Brain microvascular endothelial cell (primary cell): ENCODE measurements at regions not wholly inside any gene's neighbourhood (a gene's known extent, or its start where the extent isn't known, plus 50 kb on each side); places are given as distances from the start of the nearest gene placed in this dataset.

ENCODE experiments used
- DNase-seq: peaks from one replicate; pipeline ENCODE4 v3.0.0-alpha.2; 2020
- H3K27ac ChIP-seq: fragments of 250-450 bp; sonication (Bioruptor Pico); 2 replicates; pipeline ENCODE4 v1.5.1; 2020; ENCODE audit warnings: mild to moderate bottlenecking, moderate library complexity
- H3K27me3 ChIP-seq: fragments of 250-450 bp; sonication (Bioruptor Pico); replicated peaks from 2 replicates; pipeline ENCODE4 v1.5.1; 2020; ENCODE audit warnings: mild to moderate bottlenecking
- H3K36me3 ChIP-seq: fragments of 250-450 bp; sonication (Bioruptor Pico); replicated peaks from 2 replicates; pipeline ENCODE4 v1.5.1; 2020; ENCODE audit warnings: mild to moderate bottlenecking
- H3K4me3 ChIP-seq: 2 replicates; pipeline ENCODE4 v1.5.1; 2011; ENCODE audit warnings: low read depth, mild to moderate bottlenecking, control low read depth, low read length, moderate library complexity
- in situ Hi-C: cut with HindIII; loops from 2 replicates; pipeline ENCODE4 v1.10.0; 2017; ENCODE audit warnings: low sequenced_read_pairs, low pct_ligation_motif_present
- TF ChIP-seq, protein P1 (sequence below): IDR thresholded peaks from 2 replicates; pipeline ENCODE4 v1.5.1; 2011; ENCODE audit warnings: low read depth, mild to moderate bottlenecking, moderate library complexity, low read length, control low read depth, inconsistent platforms; ENCODE audit errors: missing control alignments

- no peaks in the 10 kb centered on the region for H3K36me3 ChIP-seq
- no peak for DNase-seq
- H3K27me3 ChIP-seq, result no peaks in the 10 kb centered on the region
- no peak overlapping the region for H3K4me3 ChIP-seq
- no peak overlapping the region for H3K27ac ChIP-seq
- TF ChIP-seq, protein P1, sequence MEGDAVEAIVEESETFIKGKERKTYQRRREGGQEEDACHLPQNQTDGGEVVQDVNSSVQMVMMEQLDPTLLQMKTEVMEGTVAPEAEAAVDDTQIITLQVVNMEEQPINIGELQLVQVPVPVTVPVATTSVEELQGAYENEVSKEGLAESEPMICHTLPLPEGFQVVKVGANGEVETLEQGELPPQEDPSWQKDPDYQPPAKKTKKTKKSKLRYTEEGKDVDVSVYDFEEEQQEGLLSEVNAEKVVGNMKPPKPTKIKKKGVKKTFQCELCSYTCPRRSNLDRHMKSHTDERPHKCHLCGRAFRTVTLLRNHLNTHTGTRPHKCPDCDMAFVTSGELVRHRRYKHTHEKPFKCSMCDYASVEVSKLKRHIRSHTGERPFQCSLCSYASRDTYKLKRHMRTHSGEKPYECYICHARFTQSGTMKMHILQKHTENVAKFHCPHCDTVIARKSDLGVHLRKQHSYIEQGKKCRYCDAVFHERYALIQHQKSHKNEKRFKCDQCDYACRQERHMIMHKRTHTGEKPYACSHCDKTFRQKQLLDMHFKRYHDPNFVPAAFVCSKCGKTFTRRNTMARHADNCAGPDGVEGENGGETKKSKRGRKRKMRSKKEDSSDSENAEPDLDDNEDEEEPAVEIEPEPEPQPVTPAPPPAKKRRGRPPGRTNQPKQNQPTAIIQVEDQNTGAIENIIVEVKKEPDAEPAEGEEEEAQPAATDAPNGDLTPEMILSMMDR, result peak; percentile 37
- in situ Hi-C loops, result no loop called here
Observed at GRCh38 chr13:91046715-91047327, 300.7 kb upstream of the MIR17HG start.

DNA sequence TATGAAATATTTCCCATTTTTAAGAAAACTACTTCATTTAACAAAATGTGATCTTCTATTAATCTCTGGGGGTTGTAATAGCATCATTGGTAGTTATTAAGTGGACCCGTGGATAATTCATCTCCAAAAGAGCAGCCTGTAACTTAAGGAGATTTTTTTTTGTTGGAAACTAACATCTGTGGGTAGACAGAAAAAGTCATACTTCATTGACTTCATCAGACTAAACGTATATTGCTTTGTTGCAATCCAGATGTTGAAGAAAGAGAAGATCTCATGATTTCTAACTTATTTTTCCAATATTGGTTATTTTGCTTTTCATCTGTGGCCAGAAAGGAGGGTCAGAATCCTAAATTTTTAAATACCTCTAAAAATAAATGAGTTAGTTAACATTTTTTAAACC lies 296.5 kb upstream of the MIR17HG start:
- no peaks in the 10 kb centered on the region for H3K27me3 ChIP-seq
- no peak for DNase-seq
- TF ChIP-seq, protein P1, result no peak
- no peak overlapping the region for H3K4me3 ChIP-seq
- H3K27ac ChIP-seq, result no peak overlapping the region
- in situ Hi-C loops, result no loop called here
- H3K36me3 ChIP-seq, result no peaks in the 10 kb centered on the region

- TF ChIP-seq, protein P1, result no peak
- DNase-seq, result no peak
- in situ Hi-C loops, result no loop called here
- H3K27ac ChIP-seq, result no peak overlapping the region
- no peak overlapping the region for H3K4me3 ChIP-seq
- H3K27me3 ChIP-seq, result no peaks in the 10 kb centered on the region
- H3K36me3 ChIP-seq, result no peaks in the 10 kb centered on the region
Observed at GRCh38 chr13:91052876-91053275, 294.6 kb upstream of the MIR17HG start.

DNA sequence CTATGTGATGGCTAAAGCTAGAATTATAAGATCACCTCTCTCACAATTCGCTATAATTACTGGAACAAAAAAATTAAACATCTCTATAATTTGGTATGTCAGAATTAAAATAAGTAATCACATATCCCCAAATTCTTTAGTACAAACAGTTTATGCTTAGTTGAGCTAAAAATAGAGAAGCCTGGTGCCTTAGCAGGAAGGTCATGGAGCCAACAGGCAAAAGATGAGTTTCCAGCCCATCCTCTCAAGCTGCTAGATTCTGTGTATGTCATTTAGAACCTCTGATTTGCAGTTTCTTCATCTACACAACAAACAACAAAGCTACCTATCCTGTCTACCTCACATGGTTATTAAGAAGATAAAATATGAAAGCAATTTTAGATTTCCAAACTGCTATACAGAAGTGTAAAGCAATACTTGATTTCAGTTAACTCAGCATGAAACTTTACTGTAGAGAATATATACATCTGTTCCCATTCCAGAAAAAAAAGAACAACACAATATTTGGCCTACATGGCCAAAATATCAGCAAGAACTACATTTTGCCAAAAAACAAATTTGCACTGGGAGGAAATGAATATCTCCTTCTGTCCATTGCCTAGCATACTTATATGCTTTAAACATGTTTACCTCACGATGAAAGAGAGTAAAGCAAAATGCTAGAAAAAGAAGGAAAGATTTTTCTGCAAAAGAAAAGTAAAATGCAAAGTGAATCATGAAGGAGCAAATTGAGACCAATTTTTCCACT lies 294.0 kb upstream of the MIR17HG start:
- no peak overlapping the region for H3K27ac ChIP-seq
- no peak overlapping the region for H3K4me3 ChIP-seq
- TF ChIP-seq, protein P1, result no peak
- H3K36me3 ChIP-seq, result no peaks in the 10 kb centered on the region
- DNase-seq, result no peak
- in situ Hi-C loops, result no loop called here
- H3K27me3 ChIP-seq, result no peaks in the 10 kb centered on the region

- Histone ChIP-seq H3K4me3 (no peak overlapping the region), H3K27me3 (no peaks in the 10 kb centered on the region), H3K27ac (no peak overlapping the region), H3K36me3 (no peaks in the 10 kb centered on the region)
- no peak for DNase-seq
- in situ Hi-C loops, result no loop called here
- TF ChIP-seq, protein P1, result no peak
Observed at GRCh38 chr13:91054902-91055301, 292.6 kb upstream of the MIR17HG start.
